ENCODE measurements at regions not wholly inside any gene's neighbourhood (a gene's known extent, or its start where the extent isn't known, plus 50 kb on each side); places are given as distances from the start of the nearest gene placed in this dataset.

GRCh38 chr15:38080651-38081275, 146.3 kb downstream of the TMCO5A start:
- TF ChIP-seq YY1 (IDR thresholded peaks at IDR 0.05; ENCODE audit: low read depth) (no peak), NFIC (IDR thresholded peaks at IDR 0.05) (no peak), TAF1 (IDR thresholded peaks at IDR 0.05; ENCODE audit: low read depth) (no peak), TCF12 (IDR thresholded peaks at IDR 0.05; ENCODE audit: low read depth) (no peak), TEAD4 (IDR thresholded peaks at IDR 0.05) (no peak), USF1 (IDR thresholded peaks at IDR 0.05) (no peak), RAD21 (IDR thresholded peaks at IDR 0.05; ENCODE audit: low read depth) (no peak), EP300 (IDR thresholded peaks at IDR 0.05; ENCODE audit: borderline replicate concordance) (no peak), ZBTB7A (IDR thresholded peaks at IDR 0.05; ENCODE audit: low read depth) (no peak), MAX (IDR thresholded peaks at IDR 0.05) (no peak), CREB1 (IDR thresholded peaks at IDR 0.05; ENCODE audit: low read depth) (no peak), FOXM1 (IDR thresholded peaks at IDR 0.05; ENCODE audit: borderline replicate concordance, low read depth) (no peak), CEBPB (IDR thresholded peaks at IDR 0.05) (no peak)

GRCh38 chr15:38084289-38084688, 149.8 kb downstream of the TMCO5A start:
- no peak for TF ChIP-seq USF1 (IDR thresholded peaks at IDR 0.05)
- no peak for TF ChIP-seq EGR1 (IDR thresholded peaks at IDR 0.05)
- no peak for TF ChIP-seq MAX (IDR thresholded peaks at IDR 0.05)
- TF ChIP-seq TCF12 (IDR thresholded peaks at IDR 0.05; ENCODE audit: low read depth): no peak
- TF ChIP-seq EP300 (IDR thresholded peaks at IDR 0.05; ENCODE audit: borderline replicate concordance): no peak

GRCh38 chr15:38085114-38085513, 150.7 kb downstream of the TMCO5A start:
- TF ChIP-seq CEBPB (IDR thresholded peaks at IDR 0.05) (no peak), REST (IDR thresholded peaks at IDR 0.05; ENCODE audit: low read depth) (no peak), NFIC (IDR thresholded peaks at IDR 0.05) (no peak), CREB1 (IDR thresholded peaks at IDR 0.05; ENCODE audit: low read depth) (no peak), TEAD4 (IDR thresholded peaks at IDR 0.05) (no peak), MAX (IDR thresholded peaks at IDR 0.05) (no peak), EP300 (IDR thresholded peaks at IDR 0.05; ENCODE audit: borderline replicate concordance) (no peak), EGR1 (IDR thresholded peaks at IDR 0.05) (no peak), YY1 (IDR thresholded peaks at IDR 0.05; ENCODE audit: low read depth) (no peak), RAD21 (IDR thresholded peaks at IDR 0.05; ENCODE audit: low read depth) (no peak), ZBTB7A (IDR thresholded peaks at IDR 0.05; ENCODE audit: low read depth) (no peak), TAF1 (IDR thresholded peaks at IDR 0.05; ENCODE audit: low read depth) (no peak), USF1 (IDR thresholded peaks at IDR 0.05) (no peak), FOXM1 (IDR thresholded peaks at IDR 0.05; ENCODE audit: borderline replicate concordance, low read depth) (no peak), TCF12 (IDR thresholded peaks at IDR 0.05; ENCODE audit: low read depth) (no peak)

GRCh38 chr15:38085931-38086568, 151.6 kb downstream of the TMCO5A start:
- no peak for TF ChIP-seq REST (IDR thresholded peaks at IDR 0.05; ENCODE audit: low read depth)
- no peak for TF ChIP-seq YY1 (IDR thresholded peaks at IDR 0.05; ENCODE audit: low read depth)
- no peak for TF ChIP-seq EP300 (IDR thresholded peaks at IDR 0.05; ENCODE audit: borderline replicate concordance)
- TF ChIP-seq NFIC (IDR thresholded peaks at IDR 0.05): no peak
- no peak for TF ChIP-seq TCF12 (IDR thresholded peaks at IDR 0.05; ENCODE audit: low read depth)
- no peak for TF ChIP-seq TEAD4 (IDR thresholded peaks at IDR 0.05)
- no peak for TF ChIP-seq ZBTB7A (IDR thresholded peaks at IDR 0.05; ENCODE audit: low read depth)
- TF ChIP-seq FOXM1 (IDR thresholded peaks at IDR 0.05; ENCODE audit: borderline replicate concordance, low read depth): no peak
- no peak for TF ChIP-seq RAD21 (IDR thresholded peaks at IDR 0.05; ENCODE audit: low read depth)
- TF ChIP-seq TAF1 (IDR thresholded peaks at IDR 0.05; ENCODE audit: low read depth): no peak
- no peak for TF ChIP-seq MAX (IDR thresholded peaks at IDR 0.05)
- TF ChIP-seq EGR1 (IDR thresholded peaks at IDR 0.05): no peak
- no peak for TF ChIP-seq CEBPB (IDR thresholded peaks at IDR 0.05)
